H9 (cell line): ENCODE measurements at regions not wholly inside any gene's neighbourhood (a gene's known extent, or its start where the extent isn't known, plus 50 kb on each side); places are given as distances from the start of the nearest gene placed in this dataset.

ENCODE experiments used
- DNase-seq: peaks from one replicate; pipeline ENCODE4 v3.0.0-alpha.2; 2017
- H2AFZ ChIP-seq: one replicate; pipeline ENCODE4 v1.6.1; 2013; ENCODE audit warnings: mild to moderate bottlenecking, low read length, control low read depth, moderate library complexity
- H2AK5ac ChIP-seq: 2 replicates; pipeline ENCODE4 v1.6.1; 2013; ENCODE audit warnings: low read length, control low read depth, mixed read lengths; ENCODE audit not compliant: insufficient read length
- H2BK120ac ChIP-seq: one replicate; pipeline ENCODE4 v1.6.1; 2013; ENCODE audit warnings: low read depth, mild to moderate bottlenecking, low read length, control low read depth, inconsistent platforms; ENCODE audit not compliant: poor library complexity, severe bottlenecking
- H2BK12ac ChIP-seq: 2 replicates; pipeline ENCODE4 v1.6.1; 2013; ENCODE audit warnings: low read length, control low read depth, mixed read lengths, low read depth; ENCODE audit not compliant: insufficient read length
- H2BK15ac ChIP-seq: 2 replicates; pipeline ENCODE4 v1.6.1; 2013; ENCODE audit warnings: low read depth, low read length, control low read depth
- H2BK20ac ChIP-seq: one replicate; pipeline ENCODE4 v1.6.1; 2013; ENCODE audit warnings: low read depth, mild to moderate bottlenecking, low read length, control low read depth, inconsistent platforms; ENCODE audit not compliant: poor library complexity, severe bottlenecking
- H2BK5ac ChIP-seq: 2 replicates; pipeline ENCODE4 v1.6.1; 2013; ENCODE audit warnings: low read length, control low read depth, mixed read lengths; ENCODE audit not compliant: insufficient read length
- H3K14ac ChIP-seq: 2 replicates; pipeline ENCODE4 v1.6.1; 2013; ENCODE audit warnings: low read length, control low read depth; ENCODE audit not compliant: insufficient read depth
- H3K18ac ChIP-seq: 2 replicates; pipeline ENCODE4 v1.6.1; 2013; ENCODE audit warnings: low read depth, mild to moderate bottlenecking, mixed read lengths, low read length, control low read depth; ENCODE audit not compliant: insufficient read length
- H3K23ac ChIP-seq: 2 replicates; pipeline ENCODE4 v1.6.1; 2013; ENCODE audit warnings: low read length, control low read depth, mixed read lengths, low read depth; ENCODE audit not compliant: insufficient read length
- H3K23me2 ChIP-seq: 2 replicates; pipeline ENCODE4 v1.6.1; 2013; ENCODE audit warnings: low read depth, mild to moderate bottlenecking, mixed read lengths, low read length, control low read depth; ENCODE audit not compliant: insufficient read length, poor library complexity, severe bottlenecking
- H3K27ac ChIP-seq: 2 replicates; pipeline ENCODE4 v1.5.1; 2013; ENCODE audit warnings: low read length, control low read depth, mixed read lengths, low read depth; ENCODE audit not compliant: insufficient read length
- H3K27me3 ChIP-seq: 2 replicates; pipeline ENCODE4 v1.6.1; 2013; ENCODE audit warnings: low read length, control low read depth, inconsistent platforms; ENCODE audit not compliant: insufficient read depth
- H3K4ac ChIP-seq: 2 replicates; pipeline ENCODE4 v1.6.1; 2013; ENCODE audit warnings: low read depth, mild to moderate bottlenecking, control low read depth, inconsistent platforms, low read length, moderate library complexity
- H3K4me1 ChIP-seq: 2 replicates; pipeline ENCODE4 v1.6.1; 2013; ENCODE audit warnings: low read length, control low read depth, inconsistent platforms; ENCODE audit not compliant: insufficient read depth
- H3K4me2 ChIP-seq: 2 replicates; pipeline ENCODE4 v1.6.1; 2013; ENCODE audit warnings: low read length, control low read depth, mixed read lengths; ENCODE audit not compliant: insufficient read length, insufficient read depth
- H3K56ac ChIP-seq: 2 replicates; pipeline ENCODE4 v1.6.1; 2013; ENCODE audit warnings: low read depth, mild to moderate bottlenecking, mixed read lengths, low read length, control low read depth; ENCODE audit not compliant: insufficient read length
- H3K79me1 ChIP-seq: 2 replicates; pipeline ENCODE4 v1.6.1; 2013; ENCODE audit warnings: low read depth, mild to moderate bottlenecking, moderate library complexity, low read length, control low read depth, inconsistent platforms; ENCODE audit not compliant: insufficient read depth, poor library complexity, severe bottlenecking
- H3K79me2 ChIP-seq: 2 replicates; pipeline ENCODE4 v1.6.1; 2013; ENCODE audit warnings: low read length, control low read depth, inconsistent platforms; ENCODE audit not compliant: insufficient read depth
- H3K9ac ChIP-seq: 2 replicates; pipeline ENCODE4 v1.6.1; 2013; ENCODE audit warnings: low read length, control low read depth, mixed read lengths; ENCODE audit not compliant: insufficient read length; ENCODE audit errors: extremely low read depth
- H3K9me3 ChIP-seq: one replicate; pipeline ENCODE4 v1.6.1; 2013; ENCODE audit warnings: low read depth, low read length, inconsistent platforms; ENCODE audit not compliant: control insufficient read depth
- H3T11ph ChIP-seq: one replicate; pipeline ENCODE4 v1.6.1; 2013; ENCODE audit warnings: mild to moderate bottlenecking, low read length, control low read depth, inconsistent platforms
- H4K20me1 ChIP-seq: one replicate; pipeline ENCODE4 v1.6.1; 2013; ENCODE audit not compliant: control insufficient read depth, insufficient read length, insufficient read depth
- H4K5ac ChIP-seq: 2 replicates; pipeline ENCODE4 v1.6.1; 2013; ENCODE audit warnings: low read depth, mild to moderate bottlenecking, mixed read lengths, low read length, control low read depth; ENCODE audit not compliant: insufficient read length
- H4K8ac ChIP-seq: replicated peaks from 2 replicates; pipeline ENCODE4 v1.6.1; 2013; ENCODE audit warnings: low read length, control low read depth, mixed read lengths, low read depth; ENCODE audit not compliant: insufficient read length
- H4K91ac ChIP-seq: 2 replicates; pipeline ENCODE4 v1.6.1; 2013; ENCODE audit warnings: low read depth, mild to moderate bottlenecking, moderate library complexity, mixed read lengths, low read length, control low read depth; ENCODE audit not compliant: insufficient read length
- H3K27ac Mint-ChIP-seq, 3 experiments: 2 replicates in 2 of 3; 3 replicates in 1 of 3; pipeline ENCODE4 v1.8.0; 2020 to 2021; ENCODE audit warnings: mixed read lengths in 3 of 3, mild to moderate bottlenecking in 1 of 3, moderate library complexity in 1 of 3
- H3K27me3 Mint-ChIP-seq: 2 replicates; pipeline ENCODE4 v1.8.0; 2021; ENCODE audit warnings: low read depth, mild to moderate bottlenecking, moderate library complexity, mixed read lengths
- H3K36me3 Mint-ChIP-seq, 3 experiments: 2 replicates in 2 of 3; 3 replicates in 1 of 3; pipeline ENCODE4 v1.8.0; 2020 to 2021; ENCODE audit warnings: low read depth in 3 of 3, mixed read lengths in 3 of 3; ENCODE audit not compliant: insufficient read depth in 1 of 3
- H3K4me1 Mint-ChIP-seq, 2 experiments: 2 replicates each; pipeline ENCODE4 v1.8.0; 2020; ENCODE audit warnings: mixed read lengths in 2 of 2
- H3K4me3 Mint-ChIP-seq, 2 experiments: 2 replicates in 1 of 2; 3 replicates in 1 of 2; pipeline ENCODE4 v1.8.0; 2020 to 2021; ENCODE audit warnings: mild to moderate bottlenecking in 2 of 2, mixed read lengths in 2 of 2, moderate library complexity in 1 of 2
- H3K9me3 Mint-ChIP-seq, 2 experiments: 2 replicates in 1 of 2; 3 replicates in 1 of 2; pipeline ENCODE4 v1.8.0; 2020; ENCODE audit warnings: mild to moderate bottlenecking in 2 of 2, mixed read lengths in 2 of 2, moderate library complexity in 1 of 2
- WGBS: extraction: QIAGEN DNeasy Blood & Tissue Kit; methylation state at CpG from one replicate; pipeline ENCODE4 v1.1.7; 2013; ENCODE audit warnings: missing lambda C conversion rate, low lambda C conversion rate, mixed read lengths; ENCODE audit not compliant: insufficient read length; ENCODE audit errors: extremely low coverage; 5-methylcytosine and 5-hydroxymethylcytosine counted together
- TF ChIP-seq, protein P1 (sequence below): fragments of 200-600 bp; sonication (generic); conservative IDR thresholded peaks from 3 replicates; pipeline ENCODE4 v1.8.0; 2021; ENCODE audit warnings: antibody characterized with exemption, mild to moderate bottlenecking

GRCh38 chr18:78635093-78635800 is 344.4 kb upstream of the SALL3 start:
- H3K79me2 ChIP-seq: no peaks in the 10 kb centered on the region
- TF ChIP-seq, protein P1, sequence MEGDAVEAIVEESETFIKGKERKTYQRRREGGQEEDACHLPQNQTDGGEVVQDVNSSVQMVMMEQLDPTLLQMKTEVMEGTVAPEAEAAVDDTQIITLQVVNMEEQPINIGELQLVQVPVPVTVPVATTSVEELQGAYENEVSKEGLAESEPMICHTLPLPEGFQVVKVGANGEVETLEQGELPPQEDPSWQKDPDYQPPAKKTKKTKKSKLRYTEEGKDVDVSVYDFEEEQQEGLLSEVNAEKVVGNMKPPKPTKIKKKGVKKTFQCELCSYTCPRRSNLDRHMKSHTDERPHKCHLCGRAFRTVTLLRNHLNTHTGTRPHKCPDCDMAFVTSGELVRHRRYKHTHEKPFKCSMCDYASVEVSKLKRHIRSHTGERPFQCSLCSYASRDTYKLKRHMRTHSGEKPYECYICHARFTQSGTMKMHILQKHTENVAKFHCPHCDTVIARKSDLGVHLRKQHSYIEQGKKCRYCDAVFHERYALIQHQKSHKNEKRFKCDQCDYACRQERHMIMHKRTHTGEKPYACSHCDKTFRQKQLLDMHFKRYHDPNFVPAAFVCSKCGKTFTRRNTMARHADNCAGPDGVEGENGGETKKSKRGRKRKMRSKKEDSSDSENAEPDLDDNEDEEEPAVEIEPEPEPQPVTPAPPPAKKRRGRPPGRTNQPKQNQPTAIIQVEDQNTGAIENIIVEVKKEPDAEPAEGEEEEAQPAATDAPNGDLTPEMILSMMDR: no peak
- no peak overlapping the region for H3K23ac ChIP-seq
- no peak overlapping the region for H3T11ph ChIP-seq
- no peak overlapping the region for H2AK5ac ChIP-seq
- no peak overlapping the region for H2BK20ac ChIP-seq
- no peak overlapping the region for H3K14ac ChIP-seq
- H4K20me1 ChIP-seq: peaks cover 3% of the 10 kb centered on the region
- H3K27ac ChIP-seq: no peak overlapping the region
- H2BK12ac ChIP-seq: no peak overlapping the region
- H4K91ac ChIP-seq: no peak overlapping the region
- H3K27me3 ChIP-seq: no peaks in the 10 kb centered on the region
- no CpG with 5 or more reads among the region's 29 CpGs for WGBS
- H3K9ac ChIP-seq: no peak overlapping the region
- H3K4ac ChIP-seq: no peak overlapping the region
- no peak for DNase-seq
- no peak overlapping the region for H2BK5ac ChIP-seq
- Mint-ChIP-seq H3K36me3 (peaks cover 0 to 11% (median 7%) of the 10 kb centered on the region in 3 experiments; a peak in 4 of 7 replicates), H3K4me1 (peaks cover 0 to under 1% of the 10 kb centered on the region in 2 experiments; a peak in 1 of 4 replicates), H3K27me3 (no peaks in the 10 kb centered on the region), H3K9me3 (peaks cover 9 to 10% of the 10 kb centered on the region in 2 experiments), H3K4me3 (no peak overlapping the region), H3K27ac (no peak overlapping the region)
- H3K4me2 ChIP-seq: no peak overlapping the region
- H4K5ac ChIP-seq: no peak overlapping the region
- H4K8ac ChIP-seq: no peak overlapping the region
- no peak overlapping the region for H2AFZ ChIP-seq
- H3K79me1 ChIP-seq: no peaks in the 10 kb centered on the region
- no peak overlapping the region for H2BK15ac ChIP-seq
- no peaks in the 10 kb centered on the region for H3K4me1 ChIP-seq
- no peak overlapping the region for H3K56ac ChIP-seq
- H3K23me2 ChIP-seq: no peaks in the 10 kb centered on the region
- H2BK120ac ChIP-seq: no peak overlapping the region
- no peak overlapping the region for H3K18ac ChIP-seq
- H3K9me3 ChIP-seq: no peaks in the 10 kb centered on the region
